ENCODE measurements at regions not wholly inside any gene's neighbourhood (a gene's known extent, or its start where the extent isn't known, plus 50 kb on each side); places are given as distances from the start of the nearest gene placed in this dataset.
A peak's percentile ranks its signal among the peaks of the same experiment; 100 is the strongest.
"Not testable (repeated sequence)": the region's sequence is repeated elsewhere in the genome, so short reads cannot be mapped to it uniquely, and the experiment has no call there.

DNA sequence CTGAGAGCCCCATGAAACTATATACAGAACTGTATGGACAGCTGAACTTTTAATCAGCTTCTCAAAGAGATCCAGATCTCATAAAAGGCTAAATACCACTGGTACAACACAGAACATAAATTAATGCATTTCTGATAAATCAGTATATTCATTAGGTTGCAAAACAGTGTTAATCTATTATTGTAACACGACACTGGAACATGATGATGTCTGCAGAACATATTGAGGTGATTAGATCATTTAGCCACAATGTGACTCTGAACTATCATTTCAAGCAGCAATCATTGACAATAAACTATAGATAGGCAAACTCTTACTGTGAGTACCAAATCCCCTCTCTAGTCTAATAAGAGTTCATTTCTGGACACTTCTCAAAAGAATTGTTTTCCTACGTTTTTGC is 50.3 kb downstream of the GASK1B start:
- no peak for ATAC-seq (ENCODE audit: insufficient number of reproducible peaks, low FRiP score, low read depth)
- TF ChIP-seq, protein P1, sequence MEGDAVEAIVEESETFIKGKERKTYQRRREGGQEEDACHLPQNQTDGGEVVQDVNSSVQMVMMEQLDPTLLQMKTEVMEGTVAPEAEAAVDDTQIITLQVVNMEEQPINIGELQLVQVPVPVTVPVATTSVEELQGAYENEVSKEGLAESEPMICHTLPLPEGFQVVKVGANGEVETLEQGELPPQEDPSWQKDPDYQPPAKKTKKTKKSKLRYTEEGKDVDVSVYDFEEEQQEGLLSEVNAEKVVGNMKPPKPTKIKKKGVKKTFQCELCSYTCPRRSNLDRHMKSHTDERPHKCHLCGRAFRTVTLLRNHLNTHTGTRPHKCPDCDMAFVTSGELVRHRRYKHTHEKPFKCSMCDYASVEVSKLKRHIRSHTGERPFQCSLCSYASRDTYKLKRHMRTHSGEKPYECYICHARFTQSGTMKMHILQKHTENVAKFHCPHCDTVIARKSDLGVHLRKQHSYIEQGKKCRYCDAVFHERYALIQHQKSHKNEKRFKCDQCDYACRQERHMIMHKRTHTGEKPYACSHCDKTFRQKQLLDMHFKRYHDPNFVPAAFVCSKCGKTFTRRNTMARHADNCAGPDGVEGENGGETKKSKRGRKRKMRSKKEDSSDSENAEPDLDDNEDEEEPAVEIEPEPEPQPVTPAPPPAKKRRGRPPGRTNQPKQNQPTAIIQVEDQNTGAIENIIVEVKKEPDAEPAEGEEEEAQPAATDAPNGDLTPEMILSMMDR (IDR thresholded peaks at IDR 0.05): no peak
- DNase-seq (ENCODE audit: low spot score): no peak
- no peak overlapping the region for H3K4me3 ChIP-seq
- peak overlapping the region; percentile 21 to 71 for H3K27ac ChIP-seq
- H3K27me3 ChIP-seq (replicated peaks; ENCODE audit: insufficient read depth): no peaks in the 10 kb centered on the region
- no peaks in the 10 kb centered on the region for H3K9me3 ChIP-seq
- no peaks in the 10 kb centered on the region for H3K36me3 ChIP-seq
- peaks cover 21 to 35% of the 10 kb centered on the region in 2 donors for H3K4me1 ChIP-seq (ENCODE audit: control insufficient read depth in 1 of 2, low read depth in 2 of 2)

DNA sequence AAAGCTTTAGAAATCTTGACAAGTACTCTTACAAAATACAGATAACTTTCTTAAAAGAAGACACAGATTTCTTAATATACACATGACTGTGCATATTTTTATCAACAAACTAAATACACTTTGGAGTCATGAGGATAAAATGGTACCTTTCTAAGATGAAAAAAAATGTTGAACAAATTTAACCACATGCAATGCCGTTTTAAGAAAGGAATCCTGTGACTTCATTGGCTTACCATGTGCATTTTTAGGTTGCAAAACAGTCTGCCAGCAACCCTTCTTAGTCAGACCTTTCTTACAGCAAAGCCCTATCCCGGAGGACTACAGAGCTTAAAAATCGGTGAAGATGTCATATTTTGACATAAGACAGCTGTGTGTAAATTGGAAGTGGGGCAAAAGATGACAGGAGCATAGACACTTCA is 51.7 kb downstream of the GASK1B start:
- ATAC-seq (ENCODE audit: insufficient number of reproducible peaks, low FRiP score, low read depth) (peak; percentile 95), DNase-seq (ENCODE audit: low spot score) (peak; percentile 34)
- TF ChIP-seq, protein P1 (IDR thresholded peaks at IDR 0.05): no peak
- Histone ChIP-seq H3K36me3 (no peaks in the 10 kb centered on the region), H3K4me1 (ENCODE audit: control insufficient read depth in 1 of 2, low read depth in 2 of 2) (peaks cover 21 to 35% of the 10 kb centered on the region in 2 donors), H3K9me3 (no peaks in the 10 kb centered on the region), H3K4me3 (peak overlapping the region; percentile 49), H3K27ac (peak overlapping the region; percentile 65 to 71), H3K27me3 (replicated peaks; ENCODE audit: insufficient read depth) (no peaks in the 10 kb centered on the region)

DNA sequence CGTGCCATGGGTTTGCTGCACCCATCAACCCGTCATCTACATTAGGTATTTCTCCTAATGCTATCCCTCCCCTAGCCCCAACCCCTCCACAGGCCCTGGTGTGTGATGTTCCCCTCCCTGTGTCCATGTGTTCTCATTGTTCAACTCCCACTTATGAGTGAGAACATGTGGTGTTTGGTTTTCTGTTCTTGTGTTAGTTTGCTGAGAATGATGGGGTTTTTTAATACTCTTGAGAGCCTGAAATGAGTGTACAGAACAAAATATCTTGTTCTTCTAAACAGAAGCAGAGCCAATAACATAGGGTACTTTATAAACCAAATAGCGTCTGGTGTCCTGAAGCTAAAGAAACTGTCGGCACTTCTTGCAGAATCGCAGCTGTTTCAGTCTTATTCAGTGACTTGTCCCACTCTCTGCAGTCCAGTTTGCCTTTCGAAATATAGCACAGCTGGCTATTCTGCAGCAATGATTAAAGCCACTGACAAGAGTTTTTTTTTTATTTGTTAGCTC is 52.1 kb downstream of the GASK1B start:
- not testable (repeated sequence) for DNase-seq (ENCODE audit: low spot score); H3K27me3 ChIP-seq (replicated peaks; ENCODE audit: insufficient read depth); H3K36me3 ChIP-seq; H3K9me3 ChIP-seq
- Histone ChIP-seq H3K4me3 (peak overlapping the region; percentile 49), H3K4me1 (ENCODE audit: control insufficient read depth in 1 of 2, low read depth in 2 of 2) (peaks cover 21 to 31% of the 10 kb centered on the region in 2 donors), H3K27ac (peak overlapping the region; percentile 65 to 71)
- ATAC-seq (ENCODE audit: insufficient number of reproducible peaks, low FRiP score, low read depth): peak; percentile 59

DNA sequence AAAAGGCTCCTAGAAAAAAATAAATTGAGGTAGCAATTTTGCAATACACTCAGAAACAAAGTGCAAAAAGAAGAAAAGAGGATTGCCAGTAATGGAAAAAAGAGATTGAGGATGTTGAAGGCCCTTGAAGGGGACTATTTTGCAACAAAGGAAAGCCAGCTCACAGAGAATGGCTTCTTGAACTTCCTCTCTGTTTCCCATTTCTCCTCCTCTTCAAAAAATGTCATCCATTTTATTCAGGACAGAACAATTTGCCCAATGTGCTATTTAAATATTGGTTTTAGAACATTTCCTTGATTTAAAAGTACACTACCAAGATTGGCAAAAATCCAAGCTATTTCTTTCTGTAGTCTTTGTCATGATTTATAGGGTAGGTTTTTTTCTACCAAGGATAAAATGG is 60.2 kb downstream of the GASK1B start:
- TF ChIP-seq, protein P1 (IDR thresholded peaks at IDR 0.05): no peak
- no peak for ATAC-seq (ENCODE audit: insufficient number of reproducible peaks, low FRiP score, low read depth)
- no peaks in the 10 kb centered on the region for H3K9me3 ChIP-seq
- H3K27ac ChIP-seq: no peak overlapping the region
- peaks cover 5 to 14% of the 10 kb centered on the region in 2 donors for H3K4me1 ChIP-seq (ENCODE audit: control insufficient read depth in 1 of 2, low read depth in 2 of 2)
- no peak for DNase-seq (ENCODE audit: low spot score)
- no peaks in the 10 kb centered on the region for H3K27me3 ChIP-seq (replicated peaks; ENCODE audit: insufficient read depth)
- H3K4me3 ChIP-seq: no peak overlapping the region
- H3K36me3 ChIP-seq: no peaks in the 10 kb centered on the region

DNA sequence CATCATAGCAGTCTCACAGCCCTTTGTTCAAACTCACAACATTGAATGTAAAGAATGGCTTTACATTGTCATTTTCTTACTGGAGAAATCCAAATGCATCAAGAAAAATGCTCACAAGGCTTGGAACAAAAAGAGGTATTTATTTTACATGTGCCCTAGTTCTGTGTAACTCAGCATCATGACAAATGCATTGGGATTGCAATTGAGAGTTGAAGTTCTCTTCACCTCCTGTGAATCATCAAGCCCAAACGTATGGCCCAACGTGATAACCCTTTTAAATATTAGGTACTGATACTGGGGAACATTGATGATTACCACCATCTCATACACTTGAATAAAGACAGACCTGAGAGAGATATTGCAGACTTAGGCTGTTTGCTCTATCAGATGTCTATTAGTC is 61.6 kb downstream of the GASK1B start:
- TF ChIP-seq, protein P1 (IDR thresholded peaks at IDR 0.05): no peak
- no peak overlapping the region for H3K4me3 ChIP-seq
- DNase-seq (ENCODE audit: low spot score) (no peak), ATAC-seq (ENCODE audit: insufficient number of reproducible peaks, low FRiP score, low read depth) (no peak)
- H3K36me3 ChIP-seq: no peaks in the 10 kb centered on the region
- H3K27me3 ChIP-seq (replicated peaks; ENCODE audit: insufficient read depth): no peaks in the 10 kb centered on the region
- no peaks in the 10 kb centered on the region for H3K9me3 ChIP-seq
- H3K4me1 ChIP-seq (ENCODE audit: control insufficient read depth in 1 of 2, low read depth in 2 of 2): peaks cover 5 to 14% of the 10 kb centered on the region in 2 donors
- no peak overlapping the region for H3K27ac ChIP-seq

DNA sequence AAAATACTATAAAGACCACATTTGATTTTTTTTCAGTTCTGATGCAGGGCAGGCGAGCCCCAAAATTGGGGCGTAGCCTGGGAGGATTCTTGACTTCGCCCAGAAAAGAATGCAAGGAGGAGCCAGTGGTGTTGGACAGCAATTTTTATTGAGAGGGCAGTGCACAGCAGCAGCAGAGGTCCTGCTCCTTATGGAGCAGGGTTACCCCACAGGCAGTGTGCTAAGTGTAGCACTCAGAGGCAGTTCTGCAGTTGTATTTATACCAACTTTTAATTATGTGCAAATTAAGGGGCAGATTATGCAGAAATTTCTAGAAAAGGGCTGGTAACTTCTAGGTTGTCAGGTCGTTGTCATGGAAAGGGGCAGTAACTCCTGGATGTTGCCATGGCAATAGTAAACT is 69.9 kb downstream of the GASK1B start:
- ATAC-seq (ENCODE audit: insufficient number of reproducible peaks, low FRiP score, low read depth) (no peak), DNase-seq (ENCODE audit: low spot score) (no peak)
- Histone ChIP-seq H3K27me3 (replicated peaks; ENCODE audit: insufficient read depth) (no peaks in the 10 kb centered on the region), H3K4me3 (no peak overlapping the region), H3K36me3 (no peaks in the 10 kb centered on the region), H3K27ac (no peak overlapping the region), H3K9me3 (no peaks in the 10 kb centered on the region), H3K4me1 (ENCODE audit: control insufficient read depth in 1 of 2, low read depth in 2 of 2) (no peaks in the 10 kb centered on the region)
- TF ChIP-seq, protein P1 (IDR thresholded peaks at IDR 0.05): no peak

Data from thoracic aorta (tissue), 2 donors.